Loucy (cell line): ENCODE measurements at regions not wholly inside any gene's neighbourhood (a gene's known extent, or its start where the extent isn't known, plus 50 kb on each side); places are given as distances from the start of the nearest gene placed in this dataset.

ENCODE experiments used
- H2AFZ ChIP-seq: fragments of 200-600 bp; sonication (generic); 2 replicates; pipeline ENCODE4 v1.6.0; 2016; ENCODE audit warnings: antibody characterized with exemption, mild to moderate bottlenecking, low read length, moderate library complexity
- H3F3A ChIP-seq: fragments of 200-600 bp; 2 replicates; pipeline ENCODE4 v1.6.0; 2016; ENCODE audit warnings: antibody characterized with exemption, low read depth, mild to moderate bottlenecking
- H3K27me3 ChIP-seq: fragments of 200-600 bp; sonication (generic); 2 replicates; pipeline ENCODE4 v1.6.1; 2014; ENCODE audit warnings: low read length, mild to moderate bottlenecking; ENCODE audit not compliant: insufficient read depth, poor library complexity, severe bottlenecking
- H3K36me3 ChIP-seq: fragments of 200-600 bp; sonication (generic); 2 replicates; pipeline ENCODE4 v1.6.1; 2016; ENCODE audit warnings: low read length; ENCODE audit not compliant: insufficient read depth
- H3K4me1 ChIP-seq: fragments of 200-600 bp; sonication (generic); 2 replicates; pipeline ENCODE4 v1.5.1; 2014; ENCODE audit warnings: low read length, mild to moderate bottlenecking; ENCODE audit not compliant: insufficient read depth, poor library complexity, severe bottlenecking
- H3K4me2 ChIP-seq: fragments of 200-600 bp; sonication (generic); 2 replicates; pipeline ENCODE4 v1.6.0; 2014; ENCODE audit warnings: antibody characterized with exemption, low read length, low read depth, mild to moderate bottlenecking; ENCODE audit not compliant: poor library complexity, severe bottlenecking
- H3K4me3 ChIP-seq: fragments of 200-600 bp; sonication (generic); 2 replicates; pipeline ENCODE4 v1.5.1; 2014; ENCODE audit warnings: low read length, mild to moderate bottlenecking, mixed read lengths; ENCODE audit not compliant: poor library complexity, severe bottlenecking
- H3K79me2 ChIP-seq: fragments of 200-600 bp; sonication (generic); 2 replicates; pipeline ENCODE4 v1.6.1; 2014; ENCODE audit warnings: low read length; ENCODE audit not compliant: insufficient read depth
- H3K9ac ChIP-seq: fragments of 200-600 bp; sonication (generic); 2 replicates; pipeline ENCODE4 v1.6.0; 2014; ENCODE audit warnings: mild to moderate bottlenecking, low read depth, low read length, moderate library complexity; ENCODE audit not compliant: poor library complexity, severe bottlenecking
- H3K9me2 ChIP-seq: fragments of 200-600 bp; sonication (generic); replicated peaks from 2 replicates; pipeline ENCODE4 v1.6.1; 2016; ENCODE audit warnings: low read depth, low read length, mixed read lengths
- H3K9me3 ChIP-seq: fragments of 200-600 bp; sonication (generic); 2 replicates; pipeline ENCODE4 v1.6.1; 2014; ENCODE audit warnings: mild to moderate bottlenecking, antibody characterized with exemption, low read length, low read depth; ENCODE audit not compliant: insufficient read depth
- H4K20me1 ChIP-seq: fragments of 200-600 bp; sonication (generic); 2 replicates; pipeline ENCODE4 v1.6.0; 2014; ENCODE audit warnings: antibody characterized with exemption, low read length, mild to moderate bottlenecking; ENCODE audit not compliant: insufficient read depth, poor library complexity, severe bottlenecking
- CTCF ChIP-seq: fragments of 200-600 bp; sonication (generic); conservative IDR thresholded peaks from 2 replicates; pipeline ENCODE4 v1.5.1; 2014; ENCODE audit warnings: mild to moderate bottlenecking, antibody characterized with exemption, low read length
- EZH2phosphoT487 ChIP-seq: fragments of 200-600 bp; IDR thresholded peaks from 2 replicates; pipeline ENCODE4 v1.6.1; 2018; ENCODE audit warnings: antibody characterized with exemption, mild to moderate bottlenecking, moderate library complexity, borderline replicate concordance

DNA sequence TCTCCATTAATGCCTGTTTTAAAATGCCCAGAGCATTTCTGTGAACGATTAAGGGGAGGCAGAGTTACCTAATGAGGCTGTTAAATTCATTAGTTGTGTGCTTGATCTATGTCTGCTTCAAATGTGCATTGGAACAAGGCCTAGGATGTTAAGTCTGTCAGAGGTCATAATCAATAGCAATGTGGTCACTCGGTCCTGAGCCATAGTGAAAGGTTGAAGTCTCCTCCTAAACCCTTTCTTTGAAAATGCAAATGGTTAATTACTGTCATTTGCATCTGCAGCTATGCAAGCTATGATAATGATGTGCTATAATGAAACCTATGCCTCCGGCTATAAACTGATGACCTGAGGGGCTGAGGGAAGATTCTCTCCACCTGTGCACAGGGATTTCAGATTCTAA lies 114.2 kb upstream of the NR5A2 start:
- H3K36me3 ChIP-seq, result no peaks in the 10 kb centered on the region
- no peaks in the 10 kb centered on the region for H3K4me1 ChIP-seq
- no peaks in the 10 kb centered on the region for H3F3A ChIP-seq
- no peak overlapping the region for H3K4me2 ChIP-seq
- H3K79me2 ChIP-seq, result no peaks in the 10 kb centered on the region
- H3K9me3 ChIP-seq, result no peaks in the 10 kb centered on the region
- H3K9me2 ChIP-seq, result no peaks in the 10 kb centered on the region
- H2AFZ ChIP-seq, result no peak overlapping the region
- no peaks in the 10 kb centered on the region for H3K27me3 ChIP-seq
- H3K4me3 ChIP-seq, result no peak overlapping the region
- H3K9ac ChIP-seq, result no peak overlapping the region
- H4K20me1 ChIP-seq, result no peaks in the 10 kb centered on the region
- no peak for TF ChIP-seq EZH2phosphoT487
- TF ChIP-seq CTCF, result no peak

DNA sequence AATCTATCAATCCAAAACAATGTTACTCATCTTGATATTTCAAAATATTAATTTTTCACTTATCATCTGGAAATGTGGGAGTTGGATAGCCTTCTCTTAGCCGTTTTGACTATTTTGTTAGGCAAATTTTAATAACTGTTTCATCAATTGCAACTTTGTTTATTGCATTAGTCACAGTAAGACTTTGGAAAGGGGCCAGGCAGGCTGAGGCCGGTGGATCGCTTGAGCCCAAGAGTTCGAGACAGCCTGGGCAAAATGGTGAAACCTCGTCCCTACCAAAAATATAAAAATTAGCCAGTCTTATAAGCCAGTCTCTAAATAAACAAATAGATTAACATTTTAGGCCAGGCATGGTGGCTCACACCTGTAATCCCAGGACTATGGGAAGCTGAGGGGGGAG lies 113.0 kb upstream of the NR5A2 start:
- no peaks in the 10 kb centered on the region for H3K9me3 ChIP-seq
- H3F3A ChIP-seq, result no peaks in the 10 kb centered on the region
- H3K79me2 ChIP-seq, result no peaks in the 10 kb centered on the region
- H3K36me3 ChIP-seq, result no peaks in the 10 kb centered on the region
- H3K27me3 ChIP-seq, result no peaks in the 10 kb centered on the region
- H3K4me1 ChIP-seq, result no peaks in the 10 kb centered on the region
- no peaks in the 10 kb centered on the region for H4K20me1 ChIP-seq
- H3K4me2 ChIP-seq, result no peak overlapping the region
- TF ChIP-seq EZH2phosphoT487 (no peak), CTCF (no peak)
- H3K9me2 ChIP-seq, result no peaks in the 10 kb centered on the region
- H2AFZ ChIP-seq, result no peak overlapping the region
- no peak overlapping the region for H3K4me3 ChIP-seq
- H3K9ac ChIP-seq, result no peak overlapping the region

GRCh38 chr1:199918196-199918769 lies 109.2 kb upstream of the NR5A2 start:
- TF ChIP-seq EZH2phosphoT487 (no peak), CTCF (no peak)
- Histone ChIP-seq H3K79me2 (no peaks in the 10 kb centered on the region), H3K36me3 (no peaks in the 10 kb centered on the region), H3K9ac (no peak overlapping the region), H3K4me2 (no peak overlapping the region), H3K9me3 (no peaks in the 10 kb centered on the region), H3F3A (no peaks in the 10 kb centered on the region), H3K4me1 (no peaks in the 10 kb centered on the region), H4K20me1 (no peaks in the 10 kb centered on the region), H2AFZ (no peak overlapping the region), H3K9me2 (no peaks in the 10 kb centered on the region), H3K4me3 (no peak overlapping the region), H3K27me3 (no peaks in the 10 kb centered on the region)
